ENCODE measurements at regions not wholly inside any gene's neighbourhood (a gene's known extent, or its start where the extent isn't known, plus 50 kb on each side); places are given as distances from the start of the nearest gene placed in this dataset.

DNA sequence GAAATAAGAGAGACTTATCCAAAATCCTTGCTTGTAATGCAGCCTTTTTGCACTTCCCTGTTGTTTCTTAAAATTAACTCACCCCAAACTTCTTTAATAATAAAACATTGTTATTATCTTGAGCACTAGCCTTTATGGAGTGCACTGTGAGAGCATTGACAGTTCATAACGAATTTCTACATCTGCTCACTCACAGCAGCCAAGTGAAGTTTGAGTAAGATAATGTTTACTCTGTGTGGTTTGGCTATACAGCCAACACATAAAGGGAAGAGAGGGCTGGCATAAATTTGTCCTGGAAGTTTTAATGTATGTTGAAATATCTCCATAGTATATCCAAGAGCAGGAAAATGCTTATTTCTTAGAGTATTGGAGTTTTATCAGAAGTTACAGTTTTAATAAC, 227.9 kb downstream of the FRK start:
- DNase-seq (no peak), ATAC-seq (ENCODE audit: low read depth) (no peak)
- TF ChIP-seq, protein P1, sequence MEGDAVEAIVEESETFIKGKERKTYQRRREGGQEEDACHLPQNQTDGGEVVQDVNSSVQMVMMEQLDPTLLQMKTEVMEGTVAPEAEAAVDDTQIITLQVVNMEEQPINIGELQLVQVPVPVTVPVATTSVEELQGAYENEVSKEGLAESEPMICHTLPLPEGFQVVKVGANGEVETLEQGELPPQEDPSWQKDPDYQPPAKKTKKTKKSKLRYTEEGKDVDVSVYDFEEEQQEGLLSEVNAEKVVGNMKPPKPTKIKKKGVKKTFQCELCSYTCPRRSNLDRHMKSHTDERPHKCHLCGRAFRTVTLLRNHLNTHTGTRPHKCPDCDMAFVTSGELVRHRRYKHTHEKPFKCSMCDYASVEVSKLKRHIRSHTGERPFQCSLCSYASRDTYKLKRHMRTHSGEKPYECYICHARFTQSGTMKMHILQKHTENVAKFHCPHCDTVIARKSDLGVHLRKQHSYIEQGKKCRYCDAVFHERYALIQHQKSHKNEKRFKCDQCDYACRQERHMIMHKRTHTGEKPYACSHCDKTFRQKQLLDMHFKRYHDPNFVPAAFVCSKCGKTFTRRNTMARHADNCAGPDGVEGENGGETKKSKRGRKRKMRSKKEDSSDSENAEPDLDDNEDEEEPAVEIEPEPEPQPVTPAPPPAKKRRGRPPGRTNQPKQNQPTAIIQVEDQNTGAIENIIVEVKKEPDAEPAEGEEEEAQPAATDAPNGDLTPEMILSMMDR (IDR thresholded peaks at IDR 0.05), result no peak
- Mint-ChIP-seq H3K36me3 (ENCODE audit: low read depth) (no peaks in the 10 kb centered on the region), H3K27me3 (no peaks in the 10 kb centered on the region), H3K9me3 (peaks cover 3% of the 10 kb centered on the region), H3K27ac (no peak overlapping the region), H3K4me1 (no peaks in the 10 kb centered on the region), H3K4me3 (no peak overlapping the region)
- intact Hi-C loops (cut with micrococcal nuclease), result no loop called here
- ChIA-PET CTCF (no interaction called here), POLR2A (no interaction called here)

DNA sequence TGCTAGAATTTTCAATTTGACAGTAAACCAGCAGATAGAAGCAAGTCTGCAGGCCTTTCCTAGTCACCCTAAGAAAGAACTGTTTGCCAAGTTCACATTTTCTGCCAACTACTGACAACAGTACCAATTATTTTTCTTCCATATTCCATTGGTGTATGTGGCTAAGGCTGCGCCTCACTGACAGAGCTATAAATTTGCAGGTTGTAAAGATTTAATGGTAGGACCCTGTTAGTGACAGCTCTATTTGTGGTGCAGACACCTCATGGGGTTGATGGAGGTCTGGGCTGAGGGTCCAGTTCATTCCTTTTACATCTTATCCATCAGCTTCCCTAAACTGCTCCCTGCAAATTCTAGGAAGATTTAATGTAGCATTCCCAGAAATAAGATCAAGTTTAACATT, 228.5 kb downstream of the FRK start:
- no peak for DNase-seq
- no peak overlapping the region for H3K27ac Mint-ChIP-seq
- no peaks in the 10 kb centered on the region for H3K36me3 Mint-ChIP-seq (ENCODE audit: low read depth)
- TF ChIP-seq, protein P1 (IDR thresholded peaks at IDR 0.05), result no peak
- ATAC-seq (ENCODE audit: low read depth), result no peak
- H3K4me3 Mint-ChIP-seq, result no peak overlapping the region
- ChIA-PET CTCF (no interaction called here), POLR2A (no interaction called here)
- H3K9me3 Mint-ChIP-seq, result peaks cover 3% of the 10 kb centered on the region
- H3K27me3 Mint-ChIP-seq, result no peaks in the 10 kb centered on the region
- no peaks in the 10 kb centered on the region for H3K4me1 Mint-ChIP-seq
- intact Hi-C loops (cut with micrococcal nuclease), result no loop called here

DNA sequence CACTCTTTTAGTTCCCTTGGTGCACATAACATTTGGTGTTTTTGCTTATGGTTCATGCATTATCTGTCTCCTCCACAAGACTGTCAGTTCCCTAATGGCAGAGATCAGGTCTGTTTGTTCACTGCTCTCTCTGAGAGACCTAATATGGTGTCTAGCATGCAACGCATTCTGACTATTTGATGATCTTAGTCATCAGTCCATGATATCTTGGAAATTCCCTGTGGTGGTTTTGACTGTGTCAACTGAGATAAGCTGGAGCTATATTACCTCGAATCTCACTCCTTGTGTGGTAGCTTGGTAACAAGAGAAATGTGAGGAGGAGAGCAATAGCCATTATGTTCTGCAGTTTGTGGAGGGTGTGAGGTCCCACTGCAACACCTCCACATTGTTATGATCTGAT, 229.8 kb downstream of the FRK start:
- no peak for ATAC-seq (ENCODE audit: low read depth)
- no peaks in the 10 kb centered on the region for H3K4me1 Mint-ChIP-seq
- no peak for DNase-seq
- POLR2A ChIA-PET, result no interaction called here
- TF ChIP-seq, protein P1 (IDR thresholded peaks at IDR 0.05), result no peak
- H3K4me3 Mint-ChIP-seq, result no peak overlapping the region
- intact Hi-C loops (cut with micrococcal nuclease), result no loop called here
- no peaks in the 10 kb centered on the region for H3K36me3 Mint-ChIP-seq (ENCODE audit: low read depth)
- H3K9me3 Mint-ChIP-seq, result peaks cover 1% of the 10 kb centered on the region
- no peak overlapping the region for H3K27ac Mint-ChIP-seq
- CTCF ChIA-PET, result no interaction called here
- H3K27me3 Mint-ChIP-seq, result no peaks in the 10 kb centered on the region

DNA sequence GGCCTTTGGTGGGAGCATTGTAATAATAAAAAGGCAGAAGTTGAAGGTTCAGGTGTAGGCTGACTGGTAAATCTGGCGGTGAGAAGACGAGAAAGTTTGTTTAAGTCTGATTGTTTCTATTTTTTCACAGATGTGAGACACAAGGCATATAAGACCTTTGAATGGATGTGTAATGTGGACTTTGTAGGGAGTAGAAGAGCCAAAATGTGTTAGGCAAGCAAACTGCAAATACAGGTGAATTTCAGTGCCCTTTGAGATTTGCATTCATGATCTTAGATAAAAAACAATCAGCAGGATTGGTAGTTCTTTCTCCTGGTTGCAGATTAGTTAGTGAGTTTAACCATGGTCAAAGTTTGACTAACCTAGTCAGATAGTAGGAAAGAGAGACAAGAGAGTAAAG, 238.9 kb downstream of the FRK start:
- POLR2A ChIA-PET, result no interaction called here
- Mint-ChIP-seq H3K9me3 (peaks cover 3% of the 10 kb centered on the region), H3K4me3 (no peak overlapping the region), H3K27me3 (no peaks in the 10 kb centered on the region), H3K4me1 (no peaks in the 10 kb centered on the region), H3K36me3 (ENCODE audit: low read depth) (no peaks in the 10 kb centered on the region), H3K27ac (no peak overlapping the region)
- intact Hi-C loops (cut with micrococcal nuclease), result no loop called here
- DNase-seq (no peak), ATAC-seq (ENCODE audit: low read depth) (no peak)
- TF ChIP-seq, protein P1 (IDR thresholded peaks at IDR 0.05), result no peak
- CTCF ChIA-PET, result no interaction called here

DNA sequence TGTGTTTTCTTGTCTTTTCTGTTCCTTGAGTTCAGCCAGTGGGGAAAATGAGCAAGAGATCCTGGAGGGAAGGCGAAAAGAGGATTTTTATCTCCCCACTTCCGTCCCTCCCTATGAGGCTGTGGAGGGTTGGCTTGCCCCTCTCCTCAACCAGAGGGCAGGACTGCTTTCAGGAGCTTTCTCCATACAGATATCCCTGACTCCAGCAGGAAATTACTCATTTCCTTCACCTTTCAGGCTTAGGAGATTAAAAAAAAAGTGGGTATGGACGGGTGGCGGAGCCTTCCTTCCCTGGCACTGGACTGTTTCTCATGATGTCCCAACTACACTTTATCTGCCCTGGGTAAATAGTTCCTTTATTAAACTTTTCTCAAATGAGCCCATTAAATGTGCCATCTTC, 241.2 kb downstream of the FRK start:
- no peak for DNase-seq
- ATAC-seq (ENCODE audit: low read depth), result no peak
- TF ChIP-seq, protein P1 (IDR thresholded peaks at IDR 0.05), result no peak
- H3K9me3 Mint-ChIP-seq, result peaks cover 3% of the 10 kb centered on the region
- no peaks in the 10 kb centered on the region for H3K4me1 Mint-ChIP-seq
- H3K27me3 Mint-ChIP-seq, result no peaks in the 10 kb centered on the region
- CTCF ChIA-PET, result no interaction called here
- POLR2A ChIA-PET, result no interaction called here
- no peak overlapping the region for H3K4me3 Mint-ChIP-seq
- intact Hi-C loops (cut with micrococcal nuclease), result no loop called here
- H3K27ac Mint-ChIP-seq, result no peak overlapping the region
- H3K36me3 Mint-ChIP-seq (ENCODE audit: low read depth), result no peaks in the 10 kb centered on the region
